ENCODE measurements at regions not wholly inside any gene's neighbourhood (a gene's known extent, or its start where the extent isn't known, plus 50 kb on each side); places are given as distances from the start of the nearest gene placed in this dataset.

- no peak for TF ChIP-seq CTCF (IDR thresholded peaks at IDR 0.05)
- TF ChIP-seq POLR2AphosphoS5 (IDR thresholded peaks at IDR 0.05), result no peak
- no peak for TF ChIP-seq POLR2A (IDR thresholded peaks at IDR 0.05)
Observed at GRCh38 chr16:73225983-73226382, 178.1 kb upstream of the ZFHX3 start.

Measured in suprapubic skin (tissue), 4 donors.